Neural cell (in vitro differentiated cells): ENCODE measurements at regions not wholly inside any gene's neighbourhood (a gene's known extent, or its start where the extent isn't known, plus 50 kb on each side); places are given as distances from the start of the nearest gene placed in this dataset.

Source experiments
- H2AFZ ChIP-seq: fragments of 200-600, 300-800 bp; sonication (generic), shearing (Covaris generic); 2 replicates; pipeline ENCODE4 v1.6.0; 2014; ENCODE audit warnings: low read depth, mild to moderate bottlenecking, antibody characterized with exemption, low read length, moderate library complexity
- H3F3A ChIP-seq: fragments of 200-600 bp; shearing (Covaris generic); 2 replicates; pipeline ENCODE4 v1.6.1; 2016; ENCODE audit warnings: mild to moderate bottlenecking, moderate library complexity, mixed read lengths, antibody characterized with exemption, low read length; ENCODE audit not compliant: insufficient read depth, poor library complexity, severe bottlenecking
- H3K27ac ChIP-seq: fragments of 200-600, 300-800 bp; sonication (generic), shearing (Covaris generic); 2 replicates; pipeline ENCODE4 v1.5.1; 2014; ENCODE audit warnings: mild to moderate bottlenecking, low read length, moderate library complexity
- H3K27me3 ChIP-seq: fragments of 300-800, 200-600 bp; sonication (generic), shearing (Covaris generic); 2 replicates; pipeline ENCODE4 v1.6.0; 2014; ENCODE audit warnings: mild to moderate bottlenecking, low read depth, low read length, moderate library complexity; ENCODE audit not compliant: insufficient read depth
- H3K36me3 ChIP-seq: fragments of 300-800, 200-600 bp; sonication (generic), shearing (Covaris generic); 2 replicates; pipeline ENCODE4 v1.5.1; 2014; ENCODE audit warnings: mild to moderate bottlenecking, antibody characterized with exemption, low read length, moderate library complexity; ENCODE audit not compliant: insufficient read depth
- H3K4me2 ChIP-seq: fragments of 300-800, 200-600 bp; sonication (generic), shearing (Covaris generic); 2 replicates; pipeline ENCODE4 v1.6.0; 2014; ENCODE audit warnings: mild to moderate bottlenecking, low read length
- H3K4me3 ChIP-seq: fragments of 300-800, 200-600 bp; sonication (generic), shearing (Covaris generic); 2 replicates; pipeline ENCODE4 v1.5.1; 2014; ENCODE audit warnings: mild to moderate bottlenecking, low read length, moderate library complexity
- H3K79me2 ChIP-seq: fragments of 200-600 bp; shearing (Covaris generic); replicated peaks from 2 replicates; pipeline ENCODE4 v1.6.0; 2014; ENCODE audit warnings: mild to moderate bottlenecking, low read length, moderate library complexity; ENCODE audit not compliant: insufficient read depth
- H3K9ac ChIP-seq: fragments of 300-800, 200-600 bp; sonication (generic), shearing (Covaris generic); 2 replicates; pipeline ENCODE4 v1.6.1; 2016; ENCODE audit warnings: mild to moderate bottlenecking, low read length, mixed read lengths
- H3K9me2 ChIP-seq: fragments of 200-600 bp; shearing (Covaris generic); 2 replicates; pipeline ENCODE4 v1.6.1; 2016; ENCODE audit warnings: mild to moderate bottlenecking, low read length, mixed read lengths; ENCODE audit not compliant: insufficient read depth
- H3K9me3 ChIP-seq: fragments of 200-600, 300-800 bp; sonication (generic), shearing (Covaris generic); 2 replicates; pipeline ENCODE4 v1.6.1; 2016; ENCODE audit warnings: mild to moderate bottlenecking, mixed run types, low read length, moderate library complexity, mixed read lengths
- H4K20me1 ChIP-seq: fragments of 200-600 bp; shearing (Covaris generic); 2 replicates; pipeline ENCODE4 v1.6.1; 2016; ENCODE audit warnings: mild to moderate bottlenecking, mixed run types; ENCODE audit not compliant: insufficient read depth
- CTCF ChIP-seq: fragments of 450-650 bp; IDR thresholded peaks from 2 replicates; pipeline ENCODE4 v1.5.1; 2014; ENCODE audit warnings: antibody characterized with exemption, mild to moderate bottlenecking, moderate library complexity; ENCODE audit not compliant: poor library complexity, severe bottlenecking
- EP300 ChIP-seq: fragments of 450-650 bp; conservative IDR thresholded peaks from 2 replicates; pipeline ENCODE4 v1.6.1; 2014; ENCODE audit warnings: antibody characterized with exemption, mild to moderate bottlenecking, moderate library complexity; ENCODE audit not compliant: poor library complexity, severe bottlenecking
- EZH2 ChIP-seq: fragments of 200-600, 300-800 bp; shearing (Covaris generic), sonication (generic); IDR thresholded peaks from 2 replicates; pipeline ENCODE4 v1.6.1; 2014; ENCODE audit warnings: antibody characterized with exemption, low read length, borderline replicate concordance, mild to moderate bottlenecking; ENCODE audit not compliant: insufficient read depth, poor library complexity, severe bottlenecking
- MXI1 ChIP-seq: fragments of 450-650 bp; conservative IDR thresholded peaks from 2 replicates; pipeline ENCODE4 v1.6.1; 2014; ENCODE audit warnings: antibody characterized with exemption, mild to moderate bottlenecking; ENCODE audit not compliant: poor library complexity, severe bottlenecking
- POLR2AphosphoS5 ChIP-seq: IDR thresholded peaks from 2 replicates; pipeline ENCODE4 v1.6.1; 2012
- RAD21 ChIP-seq: fragments of 450-650 bp; conservative IDR thresholded peaks from 2 replicates; pipeline ENCODE4 v1.6.1; 2014; ENCODE audit warnings: antibody characterized with exemption, mild to moderate bottlenecking, moderate library complexity
- REST ChIP-seq: IDR thresholded peaks from 2 replicates; pipeline ENCODE4 v1.6.1; 2012; ENCODE audit warnings: borderline replicate concordance
- SMC3 ChIP-seq: fragments of 450-650 bp; conservative IDR thresholded peaks from 2 replicates; pipeline ENCODE4 v1.6.1; 2014; ENCODE audit warnings: antibody characterized with exemption, mild to moderate bottlenecking, moderate library complexity; ENCODE audit not compliant: poor library complexity
- TAF1 ChIP-seq: IDR thresholded peaks from 2 replicates; pipeline ENCODE4 v1.6.1; 2012; ENCODE audit warnings: low read depth

DNA sequence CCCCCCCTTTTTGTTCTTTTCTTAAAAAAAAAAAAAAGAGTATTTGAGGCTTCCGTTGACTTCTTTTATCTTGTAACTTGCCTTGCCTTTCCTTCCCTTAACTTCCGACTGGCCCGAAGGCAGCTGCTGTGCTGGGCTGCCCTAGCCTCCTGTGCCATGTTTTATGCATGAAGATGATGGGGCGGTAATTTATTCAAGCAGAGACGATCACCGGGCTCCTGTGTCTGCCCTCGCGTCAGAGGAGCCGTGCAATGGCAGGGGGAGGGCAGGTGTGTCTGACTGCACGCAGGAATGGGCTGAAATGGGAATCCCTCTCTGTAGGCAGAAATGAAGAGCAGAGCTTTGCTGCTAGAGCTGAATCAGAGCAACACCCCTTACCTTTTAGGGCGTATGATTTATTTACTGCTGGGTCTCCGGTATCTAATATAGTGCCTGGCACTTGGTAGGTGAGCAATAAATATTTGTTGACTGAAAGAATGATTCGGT, 106.3 kb upstream of the RIPOR2 start:
- Histone ChIP-seq H3F3A (no peaks in the 10 kb centered on the region), H3K27me3 (no peaks in the 10 kb centered on the region), H3K36me3 (no peaks in the 10 kb centered on the region), H3K4me3 (no peak overlapping the region), H2AFZ (no peak overlapping the region), H3K9me3 (no peaks in the 10 kb centered on the region), H3K4me2 (no peak overlapping the region), H3K79me2 (no peaks in the 10 kb centered on the region), H3K9me2 (no peaks in the 10 kb centered on the region), H3K9ac (no peak overlapping the region), H4K20me1 (no peaks in the 10 kb centered on the region), H3K27ac (peak overlapping the region; percentile 48)
- TF ChIP-seq EP300 = no peak
- no peak for TF ChIP-seq MXI1
- TF ChIP-seq TAF1 = no peak
- TF ChIP-seq POLR2AphosphoS5 = no peak
- TF ChIP-seq REST = no peak
- no peak for TF ChIP-seq SMC3
- no peak for TF ChIP-seq RAD21
- TF ChIP-seq CTCF = no peak
- TF ChIP-seq EZH2 = no peak

- no peak overlapping the region for H2AFZ ChIP-seq
- H3F3A ChIP-seq = no peaks in the 10 kb centered on the region
- peak overlapping the region; percentile 48 for H3K27ac ChIP-seq
- no peaks in the 10 kb centered on the region for H3K9me2 ChIP-seq
- no peak overlapping the region for H3K9ac ChIP-seq
- H3K4me2 ChIP-seq = no peak overlapping the region
- H3K4me3 ChIP-seq = no peak overlapping the region
- TF ChIP-seq TAF1 = no peak
- no peak for TF ChIP-seq SMC3
- TF ChIP-seq CTCF = no peak
- no peak for TF ChIP-seq EZH2
- no peak for TF ChIP-seq EP300
- no peak for TF ChIP-seq REST
- no peak for TF ChIP-seq POLR2AphosphoS5
- TF ChIP-seq RAD21 = no peak
- TF ChIP-seq MXI1 = no peak
- no peaks in the 10 kb centered on the region for H3K27me3 ChIP-seq
- no peaks in the 10 kb centered on the region for H4K20me1 ChIP-seq
- no peaks in the 10 kb centered on the region for H3K79me2 ChIP-seq
- no peaks in the 10 kb centered on the region for H3K9me3 ChIP-seq
- no peaks in the 10 kb centered on the region for H3K36me3 ChIP-seq
These were observed 106.8 kb upstream of the RIPOR2 start for GRCh38 chr6:25042536-25042935.
